ENCODE measurements at regions not wholly inside any gene's neighbourhood (a gene's known extent, or its start where the extent isn't known, plus 50 kb on each side); places are given as distances from the start of the nearest gene placed in this dataset.

GRCh38 chr14:30242744-30243143, 315.1 kb upstream of the PRKD1 start:
- TF ChIP-seq CTCF (IDR thresholded peaks at IDR 0.05; ENCODE audit: insufficient read depth, low read length) (no peak), REST (IDR thresholded peaks at IDR 0.05; ENCODE audit: insufficient replicate concordance, low read depth) (no peak), POLR2AphosphoS5 (IDR thresholded peaks at IDR 0.05; ENCODE audit: low read depth) (no peak), GABPA (IDR thresholded peaks at IDR 0.05; ENCODE audit: low read depth) (no peak)

Data from HL-60 (cell line).